ENCODE measurements at regions not wholly inside any gene's neighbourhood (a gene's known extent, or its start where the extent isn't known, plus 50 kb on each side); places are given as distances from the start of the nearest gene placed in this dataset.

GRCh38 chr5:6266671-6267197, 111.6 kb downstream of the MED10 start:
- Histone ChIP-seq H3K4me1 (ENCODE audit: control insufficient read depth, insufficient read depth, low read length) (no peaks in the 10 kb centered on the region), H3K36me3 (ENCODE audit: control insufficient read depth, insufficient read depth, low read length) (no peaks in the 10 kb centered on the region), H3K27ac (ENCODE audit: low read depth, low read length) (no peak overlapping the region), H3K9me3 (ENCODE audit: control insufficient read depth, low read length) (no peaks in the 10 kb centered on the region), H3K4me3 (ENCODE audit: low read length) (no peak overlapping the region), H3K27me3 (ENCODE audit: control insufficient read depth, insufficient read depth, low read length, poor library complexity, severe bottlenecking) (no peaks in the 10 kb centered on the region), H3K9ac (ENCODE audit: extremely low read depth, low read length, poor library complexity, severe bottlenecking) (no peak overlapping the region)
- 93% methylated on average over 3 of the region's 3 CpGs; no CpG with 5 or more reads in 1 of the 2 experiments for WGBS, 2 experiments (ENCODE audit: insufficient coverage in 1 of 2, insufficient read length in 1 of 2)
- Mint-ChIP-seq H3K27ac (no peak overlapping the region), H3K36me3 (ENCODE audit: low read depth) (no peaks in the 10 kb centered on the region), H3K9me3 (no peaks in the 10 kb centered on the region), H3K4me1 (no peaks in the 10 kb centered on the region), H3K27me3 (ENCODE audit: insufficient read depth) (no peaks in the 10 kb centered on the region), H3K4me3 (no peak overlapping the region)
- no peak for DNase-seq
- TF ChIP-seq, protein P1, sequence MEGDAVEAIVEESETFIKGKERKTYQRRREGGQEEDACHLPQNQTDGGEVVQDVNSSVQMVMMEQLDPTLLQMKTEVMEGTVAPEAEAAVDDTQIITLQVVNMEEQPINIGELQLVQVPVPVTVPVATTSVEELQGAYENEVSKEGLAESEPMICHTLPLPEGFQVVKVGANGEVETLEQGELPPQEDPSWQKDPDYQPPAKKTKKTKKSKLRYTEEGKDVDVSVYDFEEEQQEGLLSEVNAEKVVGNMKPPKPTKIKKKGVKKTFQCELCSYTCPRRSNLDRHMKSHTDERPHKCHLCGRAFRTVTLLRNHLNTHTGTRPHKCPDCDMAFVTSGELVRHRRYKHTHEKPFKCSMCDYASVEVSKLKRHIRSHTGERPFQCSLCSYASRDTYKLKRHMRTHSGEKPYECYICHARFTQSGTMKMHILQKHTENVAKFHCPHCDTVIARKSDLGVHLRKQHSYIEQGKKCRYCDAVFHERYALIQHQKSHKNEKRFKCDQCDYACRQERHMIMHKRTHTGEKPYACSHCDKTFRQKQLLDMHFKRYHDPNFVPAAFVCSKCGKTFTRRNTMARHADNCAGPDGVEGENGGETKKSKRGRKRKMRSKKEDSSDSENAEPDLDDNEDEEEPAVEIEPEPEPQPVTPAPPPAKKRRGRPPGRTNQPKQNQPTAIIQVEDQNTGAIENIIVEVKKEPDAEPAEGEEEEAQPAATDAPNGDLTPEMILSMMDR (conservative IDR thresholded peaks at IDR 0.05): no peak

DNA sequence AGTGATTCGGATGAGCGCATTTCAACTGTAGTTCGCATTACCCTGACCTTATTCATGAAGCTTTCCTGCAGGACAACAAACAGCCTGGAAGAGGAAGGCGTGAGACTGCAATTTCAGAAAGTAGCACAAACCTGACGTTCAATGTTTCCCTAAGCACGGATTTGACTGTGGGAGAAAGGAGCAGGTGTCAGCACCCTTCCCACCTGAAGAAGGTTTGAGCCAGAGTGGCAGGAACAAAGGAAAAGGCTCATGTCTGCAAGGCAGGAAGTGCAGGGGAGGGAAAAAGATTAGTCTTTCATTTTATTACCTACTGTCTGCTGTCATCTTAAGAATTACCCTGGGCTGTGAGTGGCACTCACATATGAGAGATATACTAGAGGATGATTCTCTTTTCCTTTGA, 114.0 kb downstream of the MED10 start:
- H3K9me3 ChIP-seq (ENCODE audit: control insufficient read depth, low read length): no peaks in the 10 kb centered on the region
- Mint-ChIP-seq H3K27me3 (ENCODE audit: insufficient read depth) (peaks cover 5% of the 10 kb centered on the region), H3K27ac (no peak overlapping the region), H3K4me1 (no peaks in the 10 kb centered on the region), H3K9me3 (no peaks in the 10 kb centered on the region), H3K36me3 (ENCODE audit: low read depth) (no peaks in the 10 kb centered on the region), H3K4me3 (no peak overlapping the region)
- H3K36me3 ChIP-seq (ENCODE audit: control insufficient read depth, insufficient read depth, low read length): no peaks in the 10 kb centered on the region
- TF ChIP-seq, protein P1 (conservative IDR thresholded peaks at IDR 0.05): no peak
- 87 to 97% methylated on average over 5 to 6 of the region's 6 CpGs for WGBS, 2 experiments (ENCODE audit: insufficient coverage in 1 of 2, insufficient read length in 1 of 2)
- H3K27ac ChIP-seq (ENCODE audit: low read depth, low read length): no peak overlapping the region
- H3K9ac ChIP-seq (ENCODE audit: extremely low read depth, low read length, poor library complexity, severe bottlenecking): no peak overlapping the region
- no peak overlapping the region for H3K4me3 ChIP-seq (ENCODE audit: low read length)
- H3K27me3 ChIP-seq (ENCODE audit: control insufficient read depth, insufficient read depth, low read length, poor library complexity, severe bottlenecking): no peaks in the 10 kb centered on the region
- no peaks in the 10 kb centered on the region for H3K4me1 ChIP-seq (ENCODE audit: control insufficient read depth, insufficient read depth, low read length)
- DNase-seq: no peak

DNA sequence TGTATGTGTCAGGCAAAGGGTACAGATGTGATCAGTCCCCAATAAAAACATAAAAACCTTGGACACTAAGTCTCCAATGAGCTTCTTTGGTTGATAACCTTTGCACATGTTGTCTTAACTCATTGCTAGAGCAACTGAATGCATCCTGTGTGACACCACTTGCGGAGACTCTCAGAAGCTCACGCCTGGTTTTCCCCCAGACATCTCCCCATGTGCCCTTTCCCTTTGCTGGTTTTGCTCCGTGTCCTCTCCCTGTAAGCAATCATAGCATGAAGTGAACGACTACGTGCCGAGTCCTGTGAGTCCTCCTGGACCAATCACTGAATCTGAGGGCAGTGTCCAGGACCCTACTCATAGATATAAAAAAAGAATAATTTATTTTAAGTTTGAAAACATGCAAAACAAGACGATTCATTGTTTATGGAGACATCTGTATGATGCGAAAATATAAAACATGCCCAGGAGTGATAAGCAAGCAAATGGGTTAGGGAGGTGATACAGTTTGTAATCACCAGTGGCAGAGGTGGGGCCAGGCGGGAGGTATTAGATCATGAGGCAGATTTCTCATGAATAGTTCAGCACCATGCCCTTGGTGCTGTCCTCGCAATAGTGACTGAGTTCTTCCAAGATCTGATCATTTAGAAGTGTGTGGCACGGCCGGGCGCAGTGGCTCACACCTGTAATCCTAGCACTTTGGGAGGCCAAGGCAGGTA, 115.5 kb downstream of the MED10 start:
- DNase-seq: no peak
- Mint-ChIP-seq H3K9me3 (no peaks in the 10 kb centered on the region), H3K27me3 (ENCODE audit: insufficient read depth) (peaks cover 12% of the 10 kb centered on the region), H3K36me3 (ENCODE audit: low read depth) (no peaks in the 10 kb centered on the region), H3K4me3 (no peak overlapping the region), H3K4me1 (no peaks in the 10 kb centered on the region), H3K27ac (no peak overlapping the region)
- TF ChIP-seq, protein P1 (conservative IDR thresholded peaks at IDR 0.05): no peak
- no peaks in the 10 kb centered on the region for H3K36me3 ChIP-seq (ENCODE audit: control insufficient read depth, insufficient read depth, low read length)
- H3K4me1 ChIP-seq (ENCODE audit: control insufficient read depth, insufficient read depth, low read length): no peaks in the 10 kb centered on the region
- no peak overlapping the region for H3K4me3 ChIP-seq (ENCODE audit: low read length)
- H3K27me3 ChIP-seq (ENCODE audit: control insufficient read depth, insufficient read depth, low read length, poor library complexity, severe bottlenecking): no peaks in the 10 kb centered on the region
- no peak overlapping the region for H3K27ac ChIP-seq (ENCODE audit: low read depth, low read length)
- no peaks in the 10 kb centered on the region for H3K9me3 ChIP-seq (ENCODE audit: control insufficient read depth, low read length)
- H3K9ac ChIP-seq (ENCODE audit: extremely low read depth, low read length, poor library complexity, severe bottlenecking): no peak overlapping the region
- 95 to 98% methylated on average over 7 to 13 of the region's 13 CpGs for WGBS, 2 experiments (ENCODE audit: insufficient coverage in 1 of 2, insufficient read length in 1 of 2)
